ENCODE measurements at regions not wholly inside any gene's neighbourhood (a gene's known extent, or its start where the extent isn't known, plus 50 kb on each side); places are given as distances from the start of the nearest gene placed in this dataset.
"Not testable (repeated sequence)": the region's sequence is repeated elsewhere in the genome, so short reads cannot be mapped to it uniquely, and the experiment has no call there.

GRCh38 chr5:34329611-34330108 is 286.6 kb upstream of the C1QTNF3 start:
- DNase-seq = not testable (repeated sequence)

- DNase-seq = not testable (repeated sequence)
These were observed 289.0 kb upstream of the C1QTNF3 start for GRCh38 chr5:34331928-34332454.

GRCh38 chr5:34339408-34340001 is 296.5 kb upstream of the C1QTNF3 start:
- DNase-seq = not testable (repeated sequence)

GRCh38 chr5:34354440-34354839 is 301.7 kb upstream of the RAI14 start:
- DNase-seq = not testable (repeated sequence)

- not testable (repeated sequence) for DNase-seq
These were observed 284.7 kb upstream of the RAI14 start for GRCh38 chr5:34371417-34371816.

- DNase-seq = not testable (repeated sequence)
These were observed 284.3 kb upstream of the RAI14 start for GRCh38 chr5:34371817-34372216.

GRCh38 chr5:34372739-34373138 is 283.4 kb upstream of the RAI14 start:
- DNase-seq = not testable (repeated sequence)

- not testable (repeated sequence) for DNase-seq
These were observed 278.5 kb upstream of the RAI14 start for GRCh38 chr5:34377651-34378050.

- DNase-seq = peak; percentile 53
These were observed 277.6 kb upstream of the RAI14 start for GRCh38 chr5:34378498-34378897.

GRCh38 chr5:34388754-34389153 is 267.4 kb upstream of the RAI14 start:
- DNase-seq = not testable (repeated sequence)

GRCh38 chr5:34409373-34409772 is 246.8 kb upstream of the RAI14 start:
- DNase-seq = no peak

- DNase-seq = no peak
These were observed 245.6 kb upstream of the RAI14 start for GRCh38 chr5:34410411-34411139.

GRCh38 chr5:34411470-34412346 is 244.4 kb upstream of the RAI14 start:
- peak; percentile 52 for DNase-seq

- DNase-seq = no peak
These were observed 243.4 kb upstream of the RAI14 start for GRCh38 chr5:34412736-34413135.

- DNase-seq = no peak
These were observed 240.4 kb upstream of the RAI14 start for GRCh38 chr5:34415559-34416198.

GRCh38 chr5:34416501-34417008 is 239.6 kb upstream of the RAI14 start:
- no peak for DNase-seq

GRCh38 chr5:34420191-34420590 is 235.9 kb upstream of the RAI14 start:
- not testable (repeated sequence) for DNase-seq

- DNase-seq = no peak
These were observed 219.2 kb upstream of the RAI14 start for GRCh38 chr5:34436761-34437501.

- no peak for DNase-seq
These were observed 216.5 kb upstream of the RAI14 start for GRCh38 chr5:34439601-34440000.

GRCh38 chr5:34441767-34442166 is 214.4 kb upstream of the RAI14 start:
- DNase-seq = not testable (repeated sequence)

GRCh38 chr5:34447424-34447823 is 208.7 kb upstream of the RAI14 start:
- no peak for DNase-seq

GRCh38 chr5:34449639-34450038 is 206.5 kb upstream of the RAI14 start:
- no peak for DNase-seq

Data from NCI-H2227 treated with DMSO at 0.1 percent for 48 hours (cell line).